SK-N-SH (cell line): ENCODE measurements at regions not wholly inside any gene's neighbourhood (a gene's known extent, or its start where the extent isn't known, plus 50 kb on each side); places are given as distances from the start of the nearest gene placed in this dataset.

ENCODE experiments used
- EP300 ChIP-seq, 2 experiments: IDR thresholded peaks; 2 replicates each; pipeline versions ENCODE4 v1.4.0 to v1.6.1; 2012; ENCODE audit warnings: borderline replicate concordance in 1 of 2, low read depth in 1 of 2, low read length in 1 of 2
- GABPA ChIP-seq: IDR thresholded peaks from 2 replicates; pipeline ENCODE4 v1.4.0; 2012; ENCODE audit warnings: low read depth, mild to moderate bottlenecking
- GATA2 ChIP-seq: sonication (generic); formaldehyde crosslinking; IDR thresholded peaks from 2 replicates; pipeline ENCODE4 v1.5.0; 2020; ENCODE audit warnings: mild to moderate bottlenecking, missing genetic modification reagents
- IRF3 ChIP-seq: fragments of 150-350 bp; IDR thresholded peaks from 2 replicates; pipeline ENCODE4 v1.6.1; 2016; ENCODE audit warnings: mild to moderate bottlenecking, low read depth, low read length
- JUND ChIP-seq: IDR thresholded peaks from 2 replicates; pipeline ENCODE4 v1.4.0; 2012
- PBX3 ChIP-seq: IDR thresholded peaks from 2 replicates; pipeline ENCODE4; 2012
- POLR2AphosphoS5 ChIP-seq: IDR thresholded peaks from 2 replicates; pipeline ENCODE4 v1.6.1; 2012; ENCODE audit warnings: low read depth, low read length
- RCOR1 ChIP-seq: fragments of 150-350 bp; IDR thresholded peaks from 2 replicates; pipeline ENCODE4 v1.6.1; 2017; ENCODE audit warnings: antibody characterized with exemption, low read length
- REST ChIP-seq: IDR thresholded peaks from 2 replicates; pipeline ENCODE4 v1.6.1; 2012; ENCODE audit warnings: mild to moderate bottlenecking, low read depth, low read length, moderate library complexity
- TF ChIP-seq, protein P1 (sequence below): fragments of 200-600 bp; sonication (generic); IDR thresholded peaks from 2 replicates; pipeline ENCODE4 v1.6.1; 2017; ENCODE audit warnings: antibody characterized with exemption, mild to moderate bottlenecking, moderate library complexity

GRCh38 chr5:57412680-57413079, 69.9 kb downstream of the ACTBL2 start:
- no peak for TF ChIP-seq EP300 (IDR thresholded peaks at IDR 0.05; ENCODE audit: borderline replicate concordance in 1 of 2, low read depth in 1 of 2, low read length in 1 of 2)
- TF ChIP-seq, protein P1, sequence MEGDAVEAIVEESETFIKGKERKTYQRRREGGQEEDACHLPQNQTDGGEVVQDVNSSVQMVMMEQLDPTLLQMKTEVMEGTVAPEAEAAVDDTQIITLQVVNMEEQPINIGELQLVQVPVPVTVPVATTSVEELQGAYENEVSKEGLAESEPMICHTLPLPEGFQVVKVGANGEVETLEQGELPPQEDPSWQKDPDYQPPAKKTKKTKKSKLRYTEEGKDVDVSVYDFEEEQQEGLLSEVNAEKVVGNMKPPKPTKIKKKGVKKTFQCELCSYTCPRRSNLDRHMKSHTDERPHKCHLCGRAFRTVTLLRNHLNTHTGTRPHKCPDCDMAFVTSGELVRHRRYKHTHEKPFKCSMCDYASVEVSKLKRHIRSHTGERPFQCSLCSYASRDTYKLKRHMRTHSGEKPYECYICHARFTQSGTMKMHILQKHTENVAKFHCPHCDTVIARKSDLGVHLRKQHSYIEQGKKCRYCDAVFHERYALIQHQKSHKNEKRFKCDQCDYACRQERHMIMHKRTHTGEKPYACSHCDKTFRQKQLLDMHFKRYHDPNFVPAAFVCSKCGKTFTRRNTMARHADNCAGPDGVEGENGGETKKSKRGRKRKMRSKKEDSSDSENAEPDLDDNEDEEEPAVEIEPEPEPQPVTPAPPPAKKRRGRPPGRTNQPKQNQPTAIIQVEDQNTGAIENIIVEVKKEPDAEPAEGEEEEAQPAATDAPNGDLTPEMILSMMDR, result no peak
- no peak for TF ChIP-seq GATA2
- no peak for TF ChIP-seq JUND
- TF ChIP-seq GABPA, result no peak
- TF ChIP-seq POLR2AphosphoS5, result no peak
- no peak for TF ChIP-seq IRF3
- TF ChIP-seq REST, result no peak
- TF ChIP-seq PBX3, result no peak
- no peak for TF ChIP-seq RCOR1
